Stimulated activated CD8-positive, alpha-beta memory T cell treated with anti-CD3 and anti-CD28 coated beads, Interleukin-15, amount 100 ng/mL, for 24 hours (primary cell): ENCODE measurements at regions not wholly inside any gene's neighbourhood (a gene's known extent, or its start where the extent isn't known, plus 50 kb on each side); places are given as distances from the start of the nearest gene placed in this dataset.
"Not testable (repeated sequence)": the region's sequence is repeated elsewhere in the genome, so short reads cannot be mapped to it uniquely, and the experiment has no call there.

Experiments used
- DNase-seq: peaks from one replicate; pipeline ENCODE4 v3.0.0-alpha.2; 2020; ENCODE audit warnings: low read depth

DNA sequence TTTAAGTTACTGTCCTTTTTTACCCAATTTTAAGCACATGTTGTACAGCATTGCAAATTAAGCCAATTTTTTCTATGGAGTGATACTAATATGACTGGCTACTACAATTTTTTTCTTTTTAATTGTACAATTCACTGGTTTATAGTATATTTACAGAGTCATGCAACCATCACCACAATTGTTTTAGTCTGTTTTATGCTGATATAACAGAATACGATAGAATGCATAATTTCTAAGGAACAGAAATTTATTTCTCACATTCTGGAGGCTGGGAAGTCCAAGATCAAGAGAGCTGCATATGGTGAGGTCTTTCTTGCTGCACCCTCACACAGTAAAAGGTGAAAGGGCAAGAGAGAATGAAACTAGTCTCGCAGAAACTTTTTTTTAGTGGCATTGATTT, 125.3 kb downstream of the GLUD2 start:
- no peak for DNase-seq

GRCh38 chrX:121179972-121180371, 132.6 kb downstream of the GLUD2 start:
- no peak for DNase-seq

- no peak for DNase-seq
These were observed 144.4 kb downstream of the GLUD2 start for GRCh38 chrX:121191779-121192178.

GRCh38 chrX:121195719-121196118, 148.3 kb downstream of the GLUD2 start:
- no peak for DNase-seq

GRCh38 chrX:121196872-121197444, 149.5 kb downstream of the GLUD2 start:
- not testable (repeated sequence) for DNase-seq

GRCh38 chrX:121208563-121208962, 161.2 kb downstream of the GLUD2 start:
- DNase-seq: no peak

- no peak for DNase-seq
These were observed 169.4 kb downstream of the GLUD2 start for GRCh38 chrX:121216641-121217374.

GRCh38 chrX:121221322-121221977, 174.0 kb downstream of the GLUD2 start:
- no peak for DNase-seq

- DNase-seq: no peak
These were observed 180.5 kb downstream of the GLUD2 start for GRCh38 chrX:121227888-121228287.

GRCh38 chrX:121231566-121232358, 184.4 kb downstream of the GLUD2 start:
- DNase-seq: no peak

DNA sequence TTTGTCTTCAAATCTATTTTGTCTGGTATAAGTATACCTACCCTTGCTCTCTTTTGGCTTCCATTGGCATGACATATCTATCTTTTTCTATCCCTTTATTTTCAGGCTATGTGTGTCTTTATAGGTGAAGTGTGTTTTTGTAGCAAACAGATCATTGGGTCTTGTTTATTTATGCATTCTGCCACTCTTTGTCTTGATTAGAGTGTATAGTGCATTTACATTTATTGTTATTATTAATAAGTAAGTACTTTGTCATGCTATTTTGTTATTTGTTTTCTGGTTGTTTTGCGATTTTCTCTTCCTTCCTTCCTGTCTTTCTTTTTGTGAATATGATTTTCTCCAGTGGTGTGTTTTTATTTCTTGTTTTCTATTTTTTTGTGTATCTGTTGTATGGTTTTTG, 188.6 kb downstream of the GLUD2 start:
- no peak for DNase-seq

DNA sequence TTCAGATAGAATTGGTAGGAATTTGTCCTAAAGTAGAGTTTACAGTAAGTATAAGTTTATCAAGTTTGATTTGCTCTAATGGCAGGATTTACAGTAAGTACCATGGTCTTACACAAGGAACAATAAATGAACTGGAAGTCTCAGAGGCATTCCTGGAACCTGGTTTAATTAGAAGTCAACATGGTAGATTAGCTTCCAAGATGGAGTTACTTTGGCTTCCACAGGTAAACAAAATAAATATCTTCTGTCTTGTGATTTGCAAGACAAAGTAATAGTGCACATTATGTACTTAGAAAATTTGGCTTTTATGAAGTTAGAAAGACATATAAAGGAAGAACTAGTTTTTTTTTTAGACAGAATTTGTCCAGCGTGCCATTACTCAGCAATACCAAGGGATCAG, 190.7 kb downstream of the GLUD2 start:
- DNase-seq: no peak

GRCh38 chrX:121244511-121244910, 197.1 kb downstream of the GLUD2 start:
- DNase-seq: no peak

- no peak for DNase-seq
These were observed 198.4 kb downstream of the GLUD2 start for GRCh38 chrX:121245763-121246162.

DNA sequence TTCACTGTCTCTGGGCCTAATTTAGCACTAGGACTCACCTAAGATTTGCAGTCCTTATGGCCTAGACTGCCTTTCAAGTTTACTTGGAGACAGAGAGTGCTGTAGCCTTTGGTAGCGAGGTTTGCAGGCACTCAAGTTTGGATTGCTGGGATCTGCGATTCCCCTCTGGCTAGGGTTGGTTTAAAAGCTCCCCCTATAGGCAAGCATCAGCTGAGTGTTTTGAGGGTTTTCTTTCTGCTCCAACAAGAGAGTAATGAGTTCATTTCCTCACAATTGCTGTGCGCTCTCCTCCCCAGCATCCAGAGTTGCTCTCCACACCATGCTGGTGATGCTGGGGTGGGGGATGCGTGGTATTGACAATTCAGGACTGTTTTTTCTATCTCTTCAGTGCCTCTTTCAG, 206.9 kb downstream of the GLUD2 start:
- DNase-seq: no peak

DNA sequence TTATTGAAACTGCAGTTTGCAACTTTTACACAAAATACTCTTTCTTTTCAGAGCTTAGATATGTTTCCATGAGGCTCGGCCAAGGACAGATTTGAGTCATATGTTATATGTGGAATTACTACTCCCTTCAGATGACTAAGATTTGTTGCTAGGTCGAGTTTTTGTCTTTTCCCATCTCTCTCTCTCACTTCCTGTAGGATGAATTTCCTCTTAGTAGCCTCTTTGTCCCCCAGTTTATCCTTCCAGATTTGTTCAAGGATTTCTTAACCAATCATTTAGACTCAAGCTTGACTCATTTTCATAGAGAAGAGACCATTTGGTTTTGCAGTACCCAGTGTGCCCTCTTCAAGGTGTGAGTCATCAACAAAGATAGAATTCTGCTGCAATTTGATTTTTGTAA, 209.2 kb downstream of the GLUD2 start:
- DNase-seq: no peak

GRCh38 chrX:121258545-121258944, 211.1 kb downstream of the GLUD2 start:
- DNase-seq: no peak

GRCh38 chrX:121259170-121259569, 211.8 kb downstream of the GLUD2 start:
- no peak for DNase-seq

- no peak for DNase-seq
These were observed 213.3 kb downstream of the GLUD2 start for GRCh38 chrX:121260596-121261240.

GRCh38 chrX:121283921-121284320, 236.5 kb downstream of the GLUD2 start:
- no peak for DNase-seq

DNA sequence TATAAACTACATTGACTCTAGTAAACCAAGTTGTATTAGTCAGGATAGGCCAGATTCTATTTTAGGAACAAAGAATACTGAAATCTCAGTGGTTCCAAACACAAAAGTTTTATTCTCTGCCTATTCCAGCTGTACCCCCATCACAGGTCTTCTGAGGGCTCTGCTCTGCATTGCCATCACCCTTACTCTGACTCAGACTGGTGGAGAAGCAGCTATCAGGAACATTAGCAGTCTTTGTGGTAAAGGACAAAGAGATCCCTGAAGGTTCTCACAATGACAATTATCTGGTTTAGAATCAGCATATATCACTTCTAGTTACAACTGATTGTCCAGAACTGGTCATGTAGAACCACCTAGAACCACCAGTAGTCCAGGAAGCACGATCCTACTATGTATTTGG, 251.1 kb downstream of the GLUD2 start:
- no peak for DNase-seq

- DNase-seq: no peak
These were observed 253.9 kb downstream of the GLUD2 start for GRCh38 chrX:121301356-121301755.
